Occipital lobe (tissue), 1 donor: ENCODE measurements at regions not wholly inside any gene's neighbourhood (a gene's known extent, or its start where the extent isn't known, plus 50 kb on each side); places are given as distances from the start of the nearest gene placed in this dataset.
"Not testable (repeated sequence)": the region's sequence is repeated elsewhere in the genome, so short reads cannot be mapped to it uniquely, and the experiment has no call there.

Experiments used
- DNase-seq: peaks from one replicate; lab custom pipeline; 2025; lab: John Stamatoyannopoulos, UW

- DNase-seq = no peak
Measured at GRCh38 chr7:67301667-67302066, 305.0 kb downstream of the TYW1 start.

- peak; percentile 97 for DNase-seq
Measured at GRCh38 chr7:67302113-67303039, 305.7 kb downstream of the TYW1 start.

GRCh38 chr7:67304846-67305245, 308.2 kb downstream of the TYW1 start:
- not testable (repeated sequence) for DNase-seq

GRCh38 chr7:67306331-67306730, 309.7 kb downstream of the TYW1 start:
- DNase-seq = no peak

- no peak for DNase-seq
Measured at GRCh38 chr7:67309764-67310549, 313.3 kb downstream of the TYW1 start.

GRCh38 chr7:67311901-67312300, 315.3 kb downstream of the TYW1 start:
- DNase-seq = no peak

GRCh38 chr7:67313213-67313612, 316.6 kb downstream of the TYW1 start:
- no peak for DNase-seq

GRCh38 chr7:67316902-67317301, 320.3 kb downstream of the TYW1 start:
- not testable (repeated sequence) for DNase-seq

- not testable (repeated sequence) for DNase-seq
Measured at GRCh38 chr7:67328257-67328656, 331.6 kb downstream of the TYW1 start.

GRCh38 chr7:67335165-67335564, 338.5 kb downstream of the TYW1 start:
- DNase-seq = not testable (repeated sequence)

GRCh38 chr7:67335663-67336062, 339.0 kb downstream of the TYW1 start:
- not testable (repeated sequence) for DNase-seq

- not testable (repeated sequence) for DNase-seq
Measured at GRCh38 chr7:67338545-67338944, 341.9 kb downstream of the TYW1 start.

GRCh38 chr7:67341153-67341768, 344.6 kb downstream of the TYW1 start:
- no peak for DNase-seq

- DNase-seq = no peak
Measured at GRCh38 chr7:67343114-67343513, 346.5 kb downstream of the TYW1 start.

- DNase-seq = no peak
Measured at GRCh38 chr7:67343572-67343971, 346.9 kb downstream of the TYW1 start.

- no peak for DNase-seq
Measured at GRCh38 chr7:67344481-67345193, 348.0 kb downstream of the TYW1 start.

GRCh38 chr7:67346126-67346525, 349.5 kb downstream of the TYW1 start:
- no peak for DNase-seq

- no peak for DNase-seq
Measured at GRCh38 chr7:67346876-67347275, 350.2 kb downstream of the TYW1 start.

- no peak for DNase-seq
Measured at GRCh38 chr7:67348171-67348570, 351.5 kb downstream of the TYW1 start.

- DNase-seq = not testable (repeated sequence)
Measured at GRCh38 chr7:67357653-67358052, 361.0 kb downstream of the TYW1 start.

- not testable (repeated sequence) for DNase-seq
Measured at GRCh38 chr7:67358316-67358715, 361.7 kb downstream of the TYW1 start.
